ENCODE measurements at regions not wholly inside any gene's neighbourhood (a gene's known extent, or its start where the extent isn't known, plus 50 kb on each side); places are given as distances from the start of the nearest gene placed in this dataset.
"Not testable (repeated sequence)": the region's sequence is repeated elsewhere in the genome, so short reads cannot be mapped to it uniquely, and the experiment has no call there.

DNA sequence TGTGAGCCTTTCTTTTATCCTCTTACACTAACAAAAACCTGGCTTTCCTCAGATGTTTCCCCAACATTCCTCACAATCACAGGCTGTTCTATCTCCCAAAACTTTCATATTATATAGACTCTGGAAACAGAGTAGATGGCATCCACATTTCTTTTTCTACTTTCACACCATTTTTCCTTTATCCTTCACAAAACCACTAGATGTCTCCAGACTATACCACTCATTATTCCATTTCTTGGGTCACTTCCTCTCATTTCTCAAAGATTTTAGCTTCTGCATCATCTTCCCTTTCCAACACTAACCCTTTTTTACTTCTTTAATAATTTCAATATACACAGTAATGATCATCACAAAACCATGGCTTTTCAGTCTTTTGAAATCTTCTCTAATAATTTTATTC lies 286.0 kb upstream of the DEPDC1 start:
- no peak for DNase-seq (ENCODE audit: low spot score)

DNA sequence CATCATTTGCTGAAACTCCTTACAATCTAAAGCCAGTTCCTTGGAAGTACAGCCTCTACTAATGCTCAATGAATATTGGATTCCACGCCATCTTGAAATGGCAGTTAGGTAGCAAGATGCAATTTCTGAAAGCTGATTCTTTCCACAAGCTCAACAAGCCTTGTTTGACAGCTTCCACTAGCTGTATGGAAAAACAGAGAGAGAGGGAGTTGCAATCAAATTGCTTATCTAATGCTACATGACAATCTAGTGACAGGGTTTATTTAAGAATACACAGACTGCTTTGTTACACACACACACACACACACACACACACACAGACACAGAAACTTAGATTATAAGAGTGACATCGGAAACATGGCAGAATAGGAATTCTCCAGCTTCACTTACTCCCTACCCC lies 288.4 kb upstream of the DEPDC1 start:
- no peak for DNase-seq (ENCODE audit: low spot score)

DNA sequence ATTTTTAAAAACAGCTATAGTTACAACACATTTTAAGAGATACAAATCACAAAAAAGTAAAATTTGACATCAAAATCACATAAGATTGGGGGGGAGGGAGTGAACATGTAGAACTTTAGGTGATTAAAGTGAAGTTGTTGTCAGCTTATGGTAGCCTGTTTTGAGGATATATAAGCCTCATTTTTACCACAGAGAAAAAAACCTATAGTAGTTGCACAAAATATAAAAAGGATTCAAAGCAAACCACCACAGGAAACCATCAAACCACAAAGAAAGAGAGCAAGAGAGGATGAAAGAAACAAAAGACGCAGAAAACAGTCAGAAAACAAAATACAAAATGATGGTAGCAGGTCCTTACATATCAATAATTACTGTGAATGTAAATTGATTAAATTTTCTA lies 291.9 kb upstream of the DEPDC1 start:
- DNase-seq (ENCODE audit: low spot score) = no peak

DNA sequence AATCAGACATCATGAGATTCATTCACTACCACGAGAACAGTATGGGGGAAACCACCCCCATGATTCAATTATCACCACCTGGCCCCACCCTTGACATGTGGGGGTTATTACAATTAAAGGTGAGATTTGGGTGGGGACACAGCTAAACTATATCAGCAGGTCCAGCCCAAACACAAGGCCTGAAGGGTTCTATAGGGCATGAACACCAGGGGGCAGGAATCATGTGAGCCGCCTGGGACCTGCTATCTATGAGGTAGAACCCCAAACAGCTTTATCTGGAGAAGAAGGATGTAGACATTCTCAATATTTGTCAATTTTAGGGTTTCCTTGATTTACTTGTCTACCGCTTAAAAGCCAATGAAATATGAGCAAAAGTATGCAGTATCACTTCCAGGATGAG lies 294.9 kb upstream of the DEPDC1 start:
- DNase-seq (ENCODE audit: low spot score) = no peak

DNA sequence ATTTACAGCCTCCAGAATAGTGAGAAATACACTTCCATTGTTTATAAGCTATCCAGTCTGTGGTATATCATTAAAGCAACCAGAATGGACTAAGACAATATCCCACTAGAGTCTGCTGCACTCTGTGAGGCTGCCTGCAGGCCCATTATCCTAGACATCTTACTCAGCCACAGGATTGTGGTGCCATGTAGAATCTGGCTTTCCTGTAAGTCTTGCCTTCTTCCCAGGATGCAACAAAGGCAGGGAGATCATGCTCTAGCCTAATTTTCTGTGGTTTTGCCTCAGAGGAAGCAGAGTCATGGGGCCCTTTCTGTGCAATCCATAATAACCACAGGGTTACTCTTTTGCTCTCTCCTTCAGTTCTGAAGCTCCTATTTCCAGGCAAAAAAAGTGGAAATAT lies 299.1 kb upstream of the DEPDC1 start:
- no peak for DNase-seq (ENCODE audit: low spot score)

DNA sequence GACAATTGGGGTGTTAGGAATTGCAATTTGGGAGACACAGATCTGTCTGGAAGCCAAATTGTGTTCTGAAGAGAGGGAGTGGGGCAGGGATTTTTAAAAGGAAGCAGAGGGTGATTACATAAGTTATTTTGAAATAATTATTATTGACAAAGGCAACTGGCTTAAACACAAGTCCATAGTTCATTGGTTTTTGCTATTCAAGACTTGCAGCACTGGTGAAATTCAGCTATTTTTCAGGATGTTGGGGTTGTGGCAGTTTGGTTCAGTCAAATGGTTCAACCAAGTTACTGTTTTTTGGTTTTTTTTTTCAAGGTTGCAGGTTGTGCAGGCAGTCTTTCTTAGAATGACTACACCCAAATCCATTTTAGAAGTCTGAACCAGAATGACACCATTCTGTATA lies 300.0 kb upstream of the DEPDC1 start:
- DNase-seq (ENCODE audit: low spot score) = no peak

DNA sequence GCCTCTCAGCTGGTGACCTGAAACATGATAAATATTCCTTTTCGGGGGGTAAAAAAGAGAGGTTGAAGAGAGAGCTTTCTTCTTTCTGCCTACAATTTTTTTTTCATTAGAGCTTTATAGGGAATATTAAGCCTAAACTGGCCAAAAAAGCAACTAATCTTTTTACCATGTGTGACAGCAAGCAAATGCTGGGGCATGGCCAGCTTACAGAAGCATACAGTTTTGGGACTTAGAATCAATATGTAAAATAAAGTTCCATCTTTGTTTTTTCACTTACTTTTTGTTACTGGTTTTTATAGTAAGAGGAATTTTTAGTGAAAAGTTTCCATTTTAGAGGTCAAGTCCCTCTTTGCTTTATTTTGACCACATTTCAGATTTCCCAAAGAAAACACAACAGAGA lies 301.2 kb upstream of the DEPDC1 start:
- DNase-seq (ENCODE audit: low spot score) = no peak

DNA sequence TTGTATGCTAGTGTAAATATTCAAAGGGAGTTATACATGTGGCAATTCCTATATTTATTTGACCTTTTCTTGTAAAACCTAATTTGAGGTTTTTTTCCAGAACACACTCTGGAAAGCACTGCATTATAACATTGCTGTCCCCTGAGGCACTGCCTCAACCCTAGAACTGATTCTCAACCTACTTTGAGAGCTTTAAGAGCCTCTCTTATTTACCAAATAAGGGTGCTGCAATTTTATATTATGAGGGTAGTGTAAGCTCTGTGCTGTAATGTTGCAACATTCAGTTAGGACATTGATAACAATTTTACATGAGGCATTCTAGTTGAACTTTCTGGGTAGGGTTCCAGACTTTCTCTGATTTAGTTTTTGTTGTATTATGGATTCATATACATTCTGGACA lies 302.2 kb upstream of the DEPDC1 start:
- no peak for DNase-seq (ENCODE audit: low spot score)

DNA sequence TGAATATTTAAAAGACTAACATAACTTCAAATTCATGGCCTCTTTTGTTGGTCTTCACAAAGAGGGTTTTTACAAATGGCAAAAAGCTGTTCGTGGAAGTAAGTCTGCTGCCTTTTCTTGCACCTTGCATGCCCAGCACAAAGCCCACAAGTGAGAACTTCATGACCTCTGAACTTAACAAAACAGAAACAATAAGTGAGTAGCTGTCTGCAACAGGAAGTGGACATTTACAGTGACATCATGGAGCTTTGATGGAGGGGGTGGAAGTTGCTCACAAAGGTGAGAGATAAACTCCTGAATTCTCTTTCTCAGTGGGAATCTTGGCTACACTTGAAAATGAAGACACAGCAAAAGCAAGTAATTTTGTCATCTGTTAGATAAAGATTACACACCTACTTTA lies 303.3 kb upstream of the DEPDC1 start:
- DNase-seq (ENCODE audit: low spot score) = no peak

DNA sequence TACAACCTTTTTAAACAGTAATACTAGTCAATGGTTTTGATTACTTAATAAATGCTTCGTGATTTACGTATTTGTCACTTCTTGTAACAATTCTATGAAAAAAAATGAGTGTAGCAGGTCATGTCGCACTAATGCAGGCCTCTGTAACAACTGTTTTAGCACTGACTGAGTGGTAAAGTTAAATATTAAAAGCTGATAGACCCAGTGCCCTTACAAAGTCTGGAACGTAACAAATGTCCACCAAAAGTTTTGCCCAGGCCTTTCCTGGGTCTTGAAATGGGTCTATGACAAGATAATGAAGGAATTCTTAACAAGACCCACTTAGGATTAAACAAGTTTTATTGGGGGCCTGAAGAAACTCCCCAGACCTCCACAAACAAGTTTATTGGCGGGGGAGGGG lies 304.6 kb upstream of the DEPDC1 start:
- no peak for DNase-seq (ENCODE audit: low spot score)

DNA sequence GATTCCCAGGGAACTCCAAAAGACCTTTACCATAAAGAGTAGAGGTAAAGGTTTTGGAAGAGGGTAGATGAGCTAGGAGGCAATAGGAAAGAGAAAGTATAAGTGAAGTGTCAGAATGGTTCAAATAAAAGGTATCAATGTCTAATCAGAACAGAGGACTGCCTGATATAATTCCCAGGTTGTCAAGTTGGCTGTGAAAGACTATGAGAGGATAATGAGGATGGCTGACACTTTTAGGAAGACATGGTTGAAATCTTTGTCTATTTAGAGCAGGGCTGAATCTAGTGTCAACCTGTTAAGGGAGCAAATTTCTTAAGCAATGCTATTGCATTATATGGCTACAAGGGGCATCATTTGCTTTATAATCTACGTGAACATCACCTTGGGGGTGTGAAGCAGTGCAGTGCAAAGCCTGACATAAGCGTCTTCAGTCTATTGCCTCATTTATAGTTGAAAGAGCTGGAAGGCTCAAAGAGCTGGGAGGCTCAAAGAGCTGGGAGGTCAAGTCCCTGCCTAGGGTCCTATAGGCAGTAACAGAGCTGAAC lies 308.3 kb upstream of the DEPDC1 start:
- no peak for DNase-seq (ENCODE audit: low spot score)

DNA sequence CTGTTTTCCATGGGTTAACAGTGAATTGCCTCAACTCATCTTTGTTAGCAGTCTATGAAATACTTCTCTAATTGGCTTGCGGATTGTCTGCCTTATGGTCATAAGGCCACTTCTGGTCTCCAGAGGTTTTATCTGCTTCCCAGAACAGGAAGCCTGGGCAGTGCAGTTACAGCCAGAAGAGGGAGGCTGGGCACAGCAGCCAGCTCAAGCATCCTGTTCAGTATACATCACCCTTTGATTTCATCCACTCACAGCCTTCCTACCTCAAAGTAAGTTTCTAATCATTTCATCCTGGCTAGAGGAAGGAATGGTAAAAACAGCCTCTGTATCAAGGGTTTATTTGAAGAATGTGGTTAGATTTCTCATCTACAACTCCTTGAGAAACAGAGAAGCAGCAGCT lies 311.5 kb upstream of the DEPDC1 start:
- DNase-seq (ENCODE audit: low spot score) = no peak

DNA sequence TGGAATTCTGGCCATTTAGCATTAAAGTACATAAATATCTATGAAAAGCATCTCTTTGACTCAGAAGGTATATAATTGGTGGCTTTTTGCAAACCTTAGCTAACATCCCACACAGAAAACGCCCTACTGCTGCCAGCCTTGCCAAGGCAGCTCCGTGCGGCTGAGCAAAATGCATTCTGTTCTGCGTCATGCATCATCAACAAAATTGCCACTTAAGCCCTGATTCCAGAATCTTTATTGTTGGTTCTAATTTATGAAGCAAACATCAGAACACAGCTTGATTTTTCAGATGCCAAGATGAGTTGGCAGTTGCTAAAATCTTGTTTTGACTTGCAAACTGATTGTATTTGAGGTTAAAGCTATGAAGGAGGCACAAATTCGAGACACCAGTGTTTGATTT lies 314.9 kb upstream of the DEPDC1 start:
- DNase-seq (ENCODE audit: low spot score) = no peak

DNA sequence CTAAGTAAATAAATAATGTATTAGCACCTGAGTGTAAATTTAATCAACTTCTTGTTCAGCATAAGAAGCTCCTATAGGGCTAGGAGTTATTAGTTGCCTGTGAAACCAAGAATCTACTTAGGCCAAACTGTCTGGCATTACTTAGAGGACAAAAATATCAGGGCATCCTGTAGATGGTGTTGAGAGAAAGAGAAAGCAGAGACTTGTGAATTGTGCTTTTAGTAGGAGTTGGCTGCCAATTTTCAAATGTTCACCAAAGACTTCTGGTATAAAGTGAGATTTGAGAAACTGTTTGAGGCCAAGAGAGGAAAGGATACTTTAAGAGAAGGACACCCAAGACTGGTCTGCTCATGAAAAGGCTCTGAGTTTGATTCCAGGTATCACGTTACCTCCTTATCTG lies 315.5 kb upstream of the DEPDC1 start:
- DNase-seq (ENCODE audit: low spot score) = no peak

DNA sequence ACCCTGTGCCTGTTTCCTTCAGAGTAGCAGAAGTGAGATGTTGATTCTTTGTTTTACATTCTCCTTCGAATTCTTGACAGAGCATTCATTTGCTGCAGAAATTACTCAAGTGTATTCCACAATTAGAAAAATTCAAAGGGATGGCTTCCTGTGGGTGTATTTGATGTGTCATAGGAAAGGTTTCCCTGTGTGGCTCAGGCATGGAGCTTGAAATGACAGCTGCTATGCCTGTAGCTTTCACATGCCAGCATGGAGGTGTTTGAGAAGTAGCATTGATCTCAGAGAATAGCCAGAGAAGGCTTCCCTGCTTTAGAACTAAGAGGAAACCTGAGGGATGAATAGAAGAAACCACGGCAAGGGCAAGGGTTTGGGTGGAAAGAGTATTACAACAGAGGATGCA lies 317.2 kb upstream of the DEPDC1 start:
- no peak for DNase-seq (ENCODE audit: low spot score)

DNA sequence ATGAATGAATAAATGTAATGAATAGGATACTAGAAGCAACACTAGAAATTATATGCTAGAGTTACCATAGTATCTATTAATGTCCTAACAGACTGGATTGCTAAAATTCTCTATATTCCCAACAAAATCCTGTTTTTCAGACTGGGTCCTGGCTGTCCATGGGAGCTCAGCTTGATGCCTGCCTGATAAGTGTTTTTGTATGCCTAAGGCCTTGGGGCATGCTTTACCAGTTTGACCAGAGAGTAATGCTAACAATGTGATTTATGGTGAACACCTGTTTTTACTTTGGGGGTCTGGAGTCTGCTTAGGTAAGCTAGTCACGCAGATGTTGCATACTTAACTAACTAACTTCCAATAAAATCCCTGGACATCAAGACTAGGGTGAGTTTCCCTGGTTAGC lies 318.8 kb upstream of the DEPDC1 start:
- DNase-seq (ENCODE audit: low spot score) = no peak

DNA sequence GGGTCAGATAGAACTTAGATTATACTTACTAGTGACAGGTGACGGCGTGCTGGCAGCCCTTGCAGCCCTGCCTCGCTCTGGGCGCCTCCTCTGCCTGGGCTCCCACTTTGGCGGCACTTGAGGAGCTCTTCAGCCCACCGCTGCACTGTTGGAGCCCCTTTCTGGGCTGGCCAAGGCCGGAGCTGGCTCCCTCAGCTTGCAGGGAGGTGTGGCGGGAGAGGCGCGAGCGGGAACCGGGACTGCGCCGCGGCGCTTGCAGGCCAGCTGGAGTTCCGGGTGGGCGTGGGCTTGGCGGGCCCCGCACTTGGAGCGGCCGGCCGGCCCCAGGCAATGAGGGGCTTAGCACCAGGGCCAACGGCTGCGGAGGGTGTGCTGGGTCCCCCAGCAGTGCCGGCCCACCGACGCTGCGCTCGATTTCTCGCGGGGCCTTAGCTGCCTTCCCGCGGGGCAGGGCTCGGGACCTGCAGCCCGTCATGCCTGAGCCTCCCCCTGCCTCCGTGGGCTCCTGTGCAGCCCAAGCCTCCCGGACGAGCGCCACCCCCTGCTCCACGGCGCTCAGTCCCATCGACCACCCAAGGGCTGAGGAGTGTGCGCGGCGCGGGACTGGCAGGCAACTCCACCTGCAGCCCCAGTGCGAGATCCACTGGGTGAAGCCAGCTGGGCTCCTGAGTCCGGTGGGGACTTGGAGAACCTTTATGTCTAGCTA lies 320.8 kb upstream of the DEPDC1 start:
- DNase-seq (ENCODE audit: low spot score) = not testable (repeated sequence)

DNA sequence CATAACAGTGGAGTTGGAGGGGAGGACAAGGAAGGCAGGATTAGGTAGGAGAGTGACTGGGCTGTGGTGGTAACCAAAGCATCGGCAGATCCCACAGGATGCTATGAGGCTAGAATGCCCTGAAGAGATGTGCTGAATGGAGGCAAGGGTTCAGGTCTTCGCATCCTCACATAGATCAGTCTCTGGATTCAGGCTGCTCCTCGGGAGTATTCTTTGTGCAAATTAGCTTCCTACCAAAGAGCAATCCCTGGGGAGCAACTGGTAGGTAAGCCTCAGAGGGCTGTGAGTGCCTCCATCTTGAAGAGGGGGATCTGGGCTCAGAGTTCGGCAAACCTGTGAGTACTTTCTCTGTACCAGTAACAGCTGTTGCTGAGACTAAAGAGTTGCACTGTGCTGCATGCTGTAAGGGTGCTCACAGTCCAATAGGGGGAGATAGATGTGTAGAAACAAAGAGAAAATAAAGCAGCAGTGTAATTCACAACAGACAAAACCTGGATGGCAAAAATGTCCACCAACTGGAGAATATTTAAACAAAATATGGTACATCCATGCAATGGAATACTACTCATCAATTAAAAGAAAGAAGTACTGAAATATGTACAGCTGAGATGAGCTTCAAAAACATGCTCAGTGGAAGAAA lies 322.4 kb upstream of the DEPDC1 start:
- peak; percentile 20 for DNase-seq (ENCODE audit: low spot score)

DNA sequence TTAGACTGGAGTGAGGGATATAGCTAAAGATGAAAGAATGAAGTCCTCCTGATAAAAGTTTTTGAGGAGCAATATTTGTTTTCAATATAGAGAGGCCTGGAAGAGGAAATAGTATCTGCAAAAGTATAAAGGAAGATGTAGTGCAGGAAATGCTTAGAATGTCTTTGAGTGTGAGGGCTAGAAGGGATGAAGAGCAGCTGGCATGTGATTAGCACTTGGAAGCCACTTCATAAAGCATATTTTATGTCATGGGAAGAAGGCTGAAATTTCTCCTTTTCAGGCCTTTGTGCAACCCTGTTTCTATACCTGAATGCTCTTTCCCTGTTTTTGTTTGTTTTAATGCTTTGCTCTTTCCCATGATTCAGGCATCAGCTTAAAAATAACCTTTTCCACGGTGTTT lies 323.3 kb upstream of the DEPDC1 start:
- no peak for DNase-seq (ENCODE audit: low spot score)

DNA sequence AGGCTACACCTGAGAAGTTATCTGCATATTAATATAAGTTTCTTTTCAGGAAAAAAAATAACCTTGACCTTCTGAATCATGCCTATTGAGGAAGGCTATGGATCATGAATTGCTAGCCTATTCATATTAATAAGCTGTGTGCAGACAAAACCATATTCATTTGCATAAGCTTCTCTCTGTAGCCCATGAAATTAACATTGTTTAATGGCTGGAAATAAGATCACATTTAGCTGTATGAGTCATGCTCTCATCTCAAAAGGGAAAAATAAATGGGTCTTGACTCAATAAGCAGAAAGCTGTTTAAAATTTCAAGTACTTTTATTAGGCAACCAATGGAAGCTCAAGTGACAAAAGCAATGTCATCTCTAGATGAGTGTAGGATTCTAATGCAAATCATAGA lies 330.0 kb upstream of the DEPDC1 start:
- no peak for DNase-seq (ENCODE audit: low spot score)

DNA sequence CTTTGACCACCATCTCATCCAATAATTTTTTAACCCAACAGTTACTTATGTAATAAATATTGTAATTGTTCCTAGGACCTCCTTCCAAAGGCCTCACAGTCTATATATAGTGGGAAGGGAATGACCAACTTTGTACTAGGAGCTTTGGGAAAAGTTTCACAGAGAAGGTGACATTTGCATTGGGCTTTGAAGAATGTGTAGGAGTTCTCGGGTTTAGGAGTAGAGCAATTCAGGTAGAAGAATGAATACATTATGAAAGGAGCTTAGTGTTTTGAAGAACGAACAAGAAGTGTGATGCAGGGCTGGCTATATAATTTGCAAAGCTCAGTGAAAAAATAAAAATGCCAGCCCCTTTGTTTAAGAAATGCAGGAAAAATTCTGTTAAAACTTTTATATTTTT lies 330.4 kb upstream of the DEPDC1 start:
- no peak for DNase-seq (ENCODE audit: low spot score)

DNA sequence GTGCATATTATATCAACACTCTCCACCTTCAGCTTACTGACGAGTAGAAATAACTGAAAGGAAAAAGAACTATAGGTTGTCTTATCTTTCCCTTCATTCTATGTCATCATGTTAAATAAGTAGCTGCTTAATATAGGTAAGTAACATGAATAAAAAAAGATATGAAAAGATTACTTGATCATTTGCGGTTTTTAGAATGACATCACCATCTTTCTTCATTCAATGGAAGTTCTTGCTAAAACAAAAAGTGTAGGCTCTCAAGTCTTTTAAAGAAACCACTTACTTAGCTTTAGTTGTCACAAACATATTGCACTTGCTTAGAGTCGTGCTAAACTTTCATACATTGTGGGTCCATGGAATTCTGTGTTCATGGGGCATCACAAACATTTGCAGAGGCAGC lies 331.1 kb upstream of the DEPDC1 start:
- no peak for DNase-seq (ENCODE audit: low spot score)

DNA sequence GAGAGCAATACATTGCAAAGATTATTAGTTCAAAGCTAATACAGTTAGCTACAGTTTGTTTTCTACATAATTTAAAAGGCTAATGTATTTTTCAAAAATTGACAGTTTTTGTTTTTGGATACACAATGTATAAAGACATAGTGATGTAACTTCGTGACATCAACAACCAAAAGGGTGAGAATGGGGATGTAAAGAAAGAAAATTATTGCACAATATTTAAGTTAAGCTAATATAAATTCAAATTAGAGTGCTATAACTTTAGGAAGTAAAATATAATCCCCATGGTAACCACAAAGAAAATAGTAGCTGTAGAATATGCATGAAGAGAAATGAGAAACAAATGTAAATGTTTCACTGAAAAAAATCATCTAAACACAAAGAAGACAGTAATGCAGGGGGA lies 334.4 kb upstream of the DEPDC1 start:
- DNase-seq (ENCODE audit: low spot score) = no peak

DNA sequence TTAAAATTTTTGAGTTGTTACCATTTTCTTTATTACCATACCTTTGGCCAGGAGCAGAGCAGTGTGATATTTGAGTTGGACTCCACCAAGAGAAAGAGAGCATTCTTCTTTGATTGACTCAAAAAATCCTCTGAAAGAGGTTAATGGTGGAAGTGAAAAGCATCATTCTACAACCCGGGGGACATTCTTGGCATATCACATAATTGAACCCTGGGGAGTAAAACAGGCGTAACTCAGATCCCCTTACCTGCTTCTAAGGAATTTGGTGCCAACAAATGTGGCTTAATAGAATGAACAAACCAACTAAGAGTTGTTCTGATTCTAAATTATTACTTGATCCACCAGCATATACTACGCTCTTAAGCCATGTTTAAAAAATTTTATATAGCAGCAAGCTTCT lies 351.1 kb upstream of the DEPDC1 start:
- DNase-seq (ENCODE audit: low spot score) = no peak

All from LoVo (cell line).